Medulla oblongata (tissue), 1 donor: ENCODE measurements at regions not wholly inside any gene's neighbourhood (a gene's known extent, or its start where the extent isn't known, plus 50 kb on each side); places are given as distances from the start of the nearest gene placed in this dataset.
"Not testable (repeated sequence)": the region's sequence is repeated elsewhere in the genome, so short reads cannot be mapped to it uniquely, and the experiment has no call there.

Experiments used
- DNase-seq: peaks from one replicate; pipeline ENCODE4 v3.0.0-alpha.2; 2015; ENCODE audit errors: extremely low spot score

- no peak for DNase-seq
Measured at GRCh38 chr6:95865857-95866256, 149.9 kb upstream of the FUT9 start.

- DNase-seq, result no peak
Measured at GRCh38 chr6:95866732-95867131, 149.0 kb upstream of the FUT9 start.

- no peak for DNase-seq
Measured at GRCh38 chr6:95867205-95867604, 148.6 kb upstream of the FUT9 start.

- DNase-seq, result no peak
Measured at GRCh38 chr6:95877480-95877879, 138.3 kb upstream of the FUT9 start.

GRCh38 chr6:95879856-95880255 lies 135.9 kb upstream of the FUT9 start:
- DNase-seq, result no peak

DNA sequence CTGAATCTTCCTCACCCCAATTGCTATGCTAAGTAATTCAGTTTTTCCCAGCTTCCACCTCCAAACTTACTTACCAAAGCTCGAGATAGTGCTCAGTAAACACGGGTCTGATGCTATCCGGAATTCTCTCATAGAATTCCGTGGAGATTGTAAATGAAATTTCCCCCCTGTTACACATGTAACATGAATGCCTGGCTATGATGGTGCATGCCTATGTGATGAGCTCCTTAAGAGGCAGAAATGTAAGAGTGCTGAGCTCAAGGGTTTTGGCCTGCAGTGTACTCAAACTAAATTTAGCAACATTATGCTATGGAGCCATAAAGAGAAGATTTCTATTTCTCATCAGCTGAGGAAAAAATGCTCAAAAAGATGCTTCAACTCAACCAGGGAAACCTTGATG lies 133.4 kb upstream of the FUT9 start:
- DNase-seq, result no peak

GRCh38 chr6:95888711-95889110 lies 127.1 kb upstream of the FUT9 start:
- not testable (repeated sequence) for DNase-seq

DNA sequence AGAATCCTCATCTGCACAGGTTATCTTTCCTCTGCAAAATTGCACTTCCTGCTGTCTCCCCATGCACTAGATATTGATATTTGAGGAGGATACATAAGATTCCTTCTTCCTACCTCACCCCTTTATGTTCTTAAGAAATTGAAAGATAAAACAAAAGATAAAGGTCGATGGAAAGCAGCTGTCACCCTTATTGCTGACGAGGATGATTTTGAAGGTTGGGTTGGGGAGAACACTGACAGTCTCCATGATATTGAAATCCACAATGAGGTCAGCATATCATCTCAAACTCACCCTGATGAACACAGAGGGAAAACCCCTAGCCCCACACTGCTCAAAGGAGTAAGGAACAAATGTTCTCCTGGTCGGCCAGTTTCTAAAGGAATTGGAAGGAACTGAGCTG lies 110.6 kb upstream of the FUT9 start:
- no peak for DNase-seq

- no peak for DNase-seq
Measured at GRCh38 chr6:95917034-95917433, 98.7 kb upstream of the FUT9 start.

GRCh38 chr6:95923518-95923917 lies 92.3 kb upstream of the FUT9 start:
- no peak for DNase-seq

DNA sequence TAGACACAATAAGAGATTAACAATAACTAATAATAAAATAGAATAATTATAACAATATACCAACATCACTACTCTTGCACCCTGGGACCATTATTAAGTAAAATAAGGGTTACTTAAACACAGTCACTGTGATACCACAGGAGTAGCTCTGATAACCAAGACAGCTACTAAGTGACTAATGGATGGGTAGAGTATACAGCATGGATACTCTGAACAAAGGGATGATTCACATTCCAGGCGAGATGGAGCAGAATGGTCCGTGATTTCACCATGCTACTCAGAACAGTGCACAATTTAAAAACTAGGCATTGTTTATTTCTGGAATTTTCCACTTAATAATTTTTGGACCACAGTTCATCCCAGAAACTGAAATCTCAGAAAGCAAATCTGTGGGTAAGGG lies 80.0 kb upstream of the FUT9 start:
- DNase-seq, result peak; percentile 9

GRCh38 chr6:95946906-95947305 lies 68.9 kb upstream of the FUT9 start:
- no peak for DNase-seq

DNA sequence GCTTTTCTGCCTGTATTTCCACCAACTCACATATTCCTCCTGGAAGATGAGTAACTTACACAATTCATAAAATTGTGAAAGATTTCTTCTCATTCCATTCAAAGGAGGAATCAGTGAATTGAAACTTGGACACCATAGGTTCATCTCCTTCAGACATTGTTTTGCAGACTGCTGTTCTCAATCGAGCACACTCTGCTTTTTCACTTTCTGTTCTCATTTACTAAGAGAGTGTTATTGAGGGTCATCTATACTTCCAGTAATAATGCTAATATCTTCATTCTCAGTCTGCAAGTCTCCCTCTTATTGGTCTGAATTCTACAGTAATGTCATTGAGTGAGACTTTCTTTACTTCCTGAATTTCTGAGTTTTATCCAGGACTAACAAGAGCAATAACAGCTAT lies 67.5 kb upstream of the FUT9 start:
- DNase-seq, result no peak

DNA sequence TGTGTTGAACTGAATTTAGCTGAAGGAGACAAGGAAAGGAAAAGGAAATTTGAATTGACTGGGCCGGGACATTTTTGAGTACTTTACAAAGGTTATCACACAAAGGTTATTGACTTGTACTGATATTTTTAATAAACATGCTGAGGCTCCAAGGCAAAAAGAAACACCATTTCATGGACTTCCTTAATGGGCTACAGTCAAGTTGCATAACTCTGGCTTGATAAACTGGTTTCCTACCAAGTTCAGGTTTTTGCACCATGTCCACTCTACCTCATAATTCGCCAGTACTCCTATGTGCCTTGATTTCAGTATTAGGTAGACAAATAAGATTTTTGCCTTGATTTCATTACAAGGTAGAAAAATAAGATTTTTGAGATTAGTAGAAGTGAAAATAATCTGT lies 65.8 kb upstream of the FUT9 start:
- no peak for DNase-seq

DNA sequence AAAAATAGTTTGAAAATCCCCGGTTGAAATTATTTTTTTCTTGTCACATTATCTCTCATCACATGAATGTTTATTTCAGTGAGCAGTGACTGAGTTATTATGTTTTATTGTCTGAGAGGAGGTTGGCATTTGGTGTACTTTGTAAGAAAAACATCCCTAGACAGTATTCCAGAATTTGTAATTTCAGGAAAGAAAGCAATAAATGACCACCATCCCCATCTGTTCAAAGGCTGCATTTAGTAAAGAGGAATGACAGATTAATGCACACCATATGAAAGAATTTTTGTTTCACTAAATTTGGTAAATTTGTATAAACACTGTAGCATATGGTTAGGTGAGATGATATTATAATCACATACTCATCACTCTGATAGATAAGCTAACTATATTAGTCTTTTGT lies 57.1 kb upstream of the FUT9 start:
- no peak for DNase-seq

DNA sequence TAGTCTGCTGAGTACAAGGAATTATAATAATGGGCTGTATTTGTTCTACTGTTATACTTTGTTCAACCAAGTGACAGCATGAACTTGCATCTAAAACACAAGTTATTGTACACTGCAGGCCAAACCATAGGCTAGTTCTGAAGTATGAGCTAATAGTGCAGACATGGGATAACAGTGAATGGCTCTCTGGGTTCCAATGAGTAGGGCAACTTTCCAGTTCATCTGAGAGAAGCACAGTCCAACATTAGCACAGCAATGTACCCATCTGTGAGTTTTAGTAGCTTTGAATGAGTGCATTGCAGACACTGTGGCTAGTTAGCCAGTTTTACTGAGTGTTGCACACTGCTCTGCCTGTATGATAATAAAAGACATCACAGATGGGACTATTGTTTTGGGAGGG lies 56.5 kb upstream of the FUT9 start:
- peak; percentile 25 for DNase-seq
